Muscle layer of duodenum (tissue), 2 donors: ENCODE measurements at regions not wholly inside any gene's neighbourhood (a gene's known extent, or its start where the extent isn't known, plus 50 kb on each side); places are given as distances from the start of the nearest gene placed in this dataset.

Source experiments
- H3K27ac ChIP-seq: one replicate; pipeline ENCODE4 v1.7.0; 2013; ENCODE audit warnings: mild to moderate bottlenecking, low read length
- H3K27me3 ChIP-seq: one replicate; pipeline ENCODE4 v1.7.0; 2013; ENCODE audit warnings: low read depth, mild to moderate bottlenecking, control low read depth, low read length
- H3K36me3 ChIP-seq, 2 donors: one replicate each; pipeline ENCODE4 v1.7.0; 2013; ENCODE audit warnings: low read length in 2 of 2, control low read depth in 1 of 2, mild to moderate bottlenecking in 1 of 2; ENCODE audit not compliant: insufficient read depth in 2 of 2, control insufficient read depth in 1 of 2
- H3K4me1 ChIP-seq, 2 donors: one replicate each; pipeline ENCODE4 v1.7.0; 2013; ENCODE audit warnings: low read length in 2 of 2, mild to moderate bottlenecking in 2 of 2, control low read depth in 1 of 2, moderate library complexity in 1 of 2; ENCODE audit not compliant: insufficient read depth in 2 of 2, control insufficient read depth in 1 of 2
- H3K4me3 ChIP-seq, 2 donors: one replicate each; pipeline ENCODE4 v1.7.0; 2013; ENCODE audit warnings: low read length in 2 of 2, low read depth in 1 of 2, mild to moderate bottlenecking in 1 of 2
- H3K9me3 ChIP-seq, 2 donors: one replicate each; pipeline ENCODE4 v1.7.0; 2013; ENCODE audit warnings: low read length in 2 of 2, control low read depth in 1 of 2, mild to moderate bottlenecking in 1 of 2; ENCODE audit not compliant: control insufficient read depth in 1 of 2
- donor health status: healthy.

DNA sequence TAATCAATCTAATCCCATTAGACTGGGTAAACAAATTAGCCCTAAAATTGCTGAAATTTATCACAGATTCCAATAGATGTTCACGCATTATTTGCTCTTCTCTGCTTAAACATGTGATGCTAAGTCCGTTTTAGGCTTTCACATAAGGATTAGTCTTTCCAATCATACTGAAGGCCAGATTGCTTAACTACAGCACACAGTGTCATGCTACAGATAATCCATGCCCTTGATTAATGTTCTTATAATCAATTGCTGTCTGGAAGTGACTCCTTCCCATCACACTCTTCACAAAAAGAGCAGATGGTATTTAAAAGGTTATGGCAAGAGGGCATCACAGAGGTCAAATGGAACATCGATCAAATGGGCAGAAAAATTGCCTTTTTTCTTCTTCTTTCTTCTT is 471.5 kb upstream of the ROBO1 start:
- Histone ChIP-seq H3K4me1 (no peaks in the 10 kb centered on the region), H3K27ac (no peak overlapping the region), H3K36me3 (no peaks in the 10 kb centered on the region), H3K27me3 (no peaks in the 10 kb centered on the region), H3K9me3 (no peaks in the 10 kb centered on the region), H3K4me3 (no peak overlapping the region)

DNA sequence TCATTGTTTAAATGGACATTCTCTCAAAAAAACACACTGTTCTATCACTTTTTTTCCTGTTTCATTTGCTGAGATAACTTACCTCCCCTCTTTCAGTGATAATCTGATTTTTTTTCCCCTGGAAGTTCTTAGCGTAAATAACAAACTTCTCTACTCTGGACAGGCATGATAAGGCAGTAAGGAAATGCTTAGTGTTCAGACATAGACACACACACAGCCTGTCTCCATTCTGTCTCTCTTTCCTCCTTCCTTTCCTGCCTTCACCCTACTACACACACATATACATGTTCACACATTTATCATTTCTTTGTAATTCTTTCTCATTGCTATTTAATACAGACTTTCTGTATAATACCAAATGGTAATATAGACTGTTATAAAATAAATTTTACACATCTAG is 470.8 kb upstream of the ROBO1 start:
- no peaks in the 10 kb centered on the region for H3K27me3 ChIP-seq
- H3K27ac ChIP-seq = no peak overlapping the region
- H3K4me1 ChIP-seq = no peaks in the 10 kb centered on the region
- H3K36me3 ChIP-seq = no peaks in the 10 kb centered on the region
- H3K9me3 ChIP-seq = no peaks in the 10 kb centered on the region
- no peak overlapping the region for H3K4me3 ChIP-seq

DNA sequence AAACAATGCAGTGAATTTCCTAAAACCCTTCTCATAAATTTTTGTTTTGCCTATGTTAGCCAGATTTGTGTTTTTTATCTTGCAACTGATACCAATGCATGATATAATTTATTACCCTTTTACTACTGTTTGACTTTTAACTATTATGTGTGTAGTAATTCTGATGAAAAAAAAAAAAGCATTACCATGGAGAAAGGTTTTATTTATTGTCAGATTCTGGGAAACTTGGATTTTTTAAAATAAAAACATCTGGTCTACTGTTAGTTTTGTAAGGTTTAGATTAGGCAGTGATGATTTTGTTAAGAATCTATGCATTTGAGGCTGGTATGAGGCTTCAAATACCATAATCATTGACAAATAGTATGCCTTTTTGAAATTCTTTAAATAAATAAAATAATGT is 470.4 kb upstream of the ROBO1 start:
- Histone ChIP-seq H3K4me3 (no peak overlapping the region), H3K36me3 (no peaks in the 10 kb centered on the region), H3K27me3 (no peaks in the 10 kb centered on the region), H3K4me1 (no peaks in the 10 kb centered on the region), H3K27ac (no peak overlapping the region), H3K9me3 (no peaks in the 10 kb centered on the region)

DNA sequence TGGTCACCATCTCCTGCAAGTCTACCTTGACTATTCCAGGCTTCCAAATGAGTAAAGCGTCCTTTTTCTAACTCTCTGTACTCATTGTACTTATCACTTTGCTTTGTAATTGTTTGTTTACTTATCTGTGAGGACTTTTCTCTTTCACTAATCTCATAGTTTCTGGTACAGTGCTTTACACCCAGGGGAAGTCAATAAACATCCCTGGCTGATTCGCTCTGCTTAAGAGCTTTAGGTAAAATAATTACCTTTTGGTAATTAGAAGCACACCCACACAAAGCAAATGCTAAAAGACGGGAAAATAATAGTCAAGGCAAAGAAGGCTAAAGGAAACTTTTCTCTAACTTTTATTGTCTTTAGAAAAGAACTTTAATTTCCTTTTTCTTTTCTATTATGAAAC is 466.9 kb upstream of the ROBO1 start:
- no peaks in the 10 kb centered on the region for H3K4me1 ChIP-seq
- no peaks in the 10 kb centered on the region for H3K27me3 ChIP-seq
- H3K4me3 ChIP-seq = no peak overlapping the region
- no peak overlapping the region for H3K27ac ChIP-seq
- no peaks in the 10 kb centered on the region for H3K9me3 ChIP-seq
- no peaks in the 10 kb centered on the region for H3K36me3 ChIP-seq

DNA sequence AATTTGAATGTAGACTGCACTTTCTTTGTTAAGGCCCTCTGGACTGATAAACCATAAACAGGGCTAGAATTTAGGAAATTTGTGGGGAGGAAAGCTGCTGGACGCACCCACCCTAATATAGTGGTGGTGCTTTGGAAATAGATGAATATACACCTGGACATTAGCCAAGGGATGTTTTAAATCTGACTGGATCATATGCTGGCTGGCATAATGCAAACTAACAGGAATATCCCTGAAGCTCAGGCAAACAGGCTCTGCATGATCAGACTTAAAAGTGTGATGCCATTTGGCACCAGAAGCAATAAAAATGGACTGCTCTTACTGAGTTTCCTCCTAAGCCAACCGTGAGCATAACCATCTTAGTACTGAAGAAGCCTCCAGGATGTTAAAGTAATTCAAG is 465.8 kb upstream of the ROBO1 start:
- Histone ChIP-seq H3K27me3 (no peaks in the 10 kb centered on the region), H3K9me3 (peaks cover 0 to 5% of the 10 kb centered on the region in 2 donors), H3K27ac (no peak overlapping the region), H3K4me3 (no peak overlapping the region), H3K4me1 (no peaks in the 10 kb centered on the region), H3K36me3 (no peaks in the 10 kb centered on the region)

DNA sequence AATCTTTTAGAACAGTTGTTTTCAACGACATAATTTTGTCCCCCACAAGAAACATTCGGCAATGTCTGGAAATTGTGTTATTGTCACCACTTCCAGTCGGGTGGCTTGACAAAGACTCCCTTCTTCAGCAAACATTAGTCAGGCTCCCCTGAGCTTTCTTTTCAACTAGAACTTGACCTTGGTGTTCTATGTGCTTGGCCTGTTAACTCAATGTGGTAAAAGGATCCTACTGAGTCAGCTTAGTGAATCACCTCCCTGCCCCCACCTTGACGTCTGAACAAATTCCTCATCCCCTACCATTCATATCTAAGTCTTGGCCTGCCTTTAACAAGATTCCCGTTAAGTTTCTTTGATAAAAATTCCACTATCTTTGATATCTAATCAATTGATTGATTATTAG is 465.0 kb upstream of the ROBO1 start:
- Histone ChIP-seq H3K27ac (no peak overlapping the region), H3K36me3 (no peaks in the 10 kb centered on the region), H3K9me3 (peaks cover 0 to 5% of the 10 kb centered on the region in 2 donors), H3K27me3 (no peaks in the 10 kb centered on the region), H3K4me3 (no peak overlapping the region), H3K4me1 (no peaks in the 10 kb centered on the region)

DNA sequence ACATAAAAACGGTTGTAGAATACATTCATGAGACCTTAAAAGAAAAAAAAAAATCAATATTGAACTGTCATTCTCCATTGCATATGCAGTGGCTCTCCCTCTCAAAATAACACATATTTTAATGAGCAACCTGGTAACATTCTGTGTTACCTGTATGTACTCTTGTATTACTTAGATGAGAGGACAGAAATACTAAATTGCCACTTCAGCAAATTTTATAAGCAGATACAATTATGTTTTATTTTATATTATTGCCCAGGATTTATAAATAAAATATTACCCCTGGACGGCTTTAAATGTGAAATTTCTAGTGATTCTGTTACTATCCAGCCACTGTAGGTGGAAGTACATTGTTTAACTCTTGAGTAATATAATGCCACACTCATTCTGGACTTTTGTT is 463.2 kb upstream of the ROBO1 start:
- Histone ChIP-seq H3K36me3 (no peaks in the 10 kb centered on the region), H3K27me3 (no peaks in the 10 kb centered on the region), H3K9me3 (peaks cover 0 to 5% of the 10 kb centered on the region in 2 donors), H3K27ac (no peak overlapping the region), H3K4me3 (no peak overlapping the region), H3K4me1 (no peaks in the 10 kb centered on the region)

DNA sequence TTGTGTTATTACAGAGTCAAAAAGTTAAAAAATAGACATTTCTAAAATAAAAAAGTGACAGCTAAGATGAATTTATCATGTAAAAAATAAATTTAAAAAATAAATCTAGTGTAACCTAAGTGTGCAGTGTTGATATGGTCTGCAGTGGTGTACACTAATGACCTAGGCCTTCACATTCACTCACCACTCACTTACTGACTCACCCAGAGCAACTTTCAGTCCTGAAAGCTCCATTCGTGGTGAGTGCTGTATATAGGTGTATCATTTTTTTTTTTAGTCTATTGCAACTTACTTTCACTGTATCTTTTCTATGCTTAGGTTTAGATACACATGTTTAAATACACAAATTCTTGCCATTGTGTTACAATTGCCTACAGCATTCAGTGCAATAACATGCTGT is 459.4 kb upstream of the ROBO1 start:
- Histone ChIP-seq H3K36me3 (no peaks in the 10 kb centered on the region), H3K27me3 (no peaks in the 10 kb centered on the region), H3K27ac (no peak overlapping the region), H3K9me3 (peaks cover 0 to 5% of the 10 kb centered on the region in 2 donors), H3K4me3 (no peak overlapping the region), H3K4me1 (no peaks in the 10 kb centered on the region)

DNA sequence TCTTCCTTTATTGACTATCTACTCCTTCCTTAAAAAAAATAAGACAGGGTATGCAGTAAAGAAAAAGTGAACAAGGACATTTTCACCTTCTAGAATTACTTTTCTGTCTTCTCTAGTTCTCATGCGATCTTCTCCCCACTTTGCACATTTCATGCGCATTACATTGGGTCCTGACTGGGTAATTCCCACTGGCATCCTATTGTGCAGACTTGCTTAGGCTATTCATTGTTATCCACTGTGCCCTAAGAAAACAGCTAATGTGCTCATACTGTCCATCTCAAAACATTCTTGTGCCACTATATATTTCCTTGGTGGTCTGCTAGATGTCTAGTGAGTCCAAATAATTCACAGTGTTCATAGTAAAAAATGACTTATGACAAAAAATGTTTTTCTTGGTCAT is 447.4 kb upstream of the ROBO1 start:
- H3K36me3 ChIP-seq = no peaks in the 10 kb centered on the region
- no peaks in the 10 kb centered on the region for H3K4me1 ChIP-seq
- no peak overlapping the region for H3K27ac ChIP-seq
- no peaks in the 10 kb centered on the region for H3K27me3 ChIP-seq
- H3K4me3 ChIP-seq = no peak overlapping the region
- no peaks in the 10 kb centered on the region for H3K9me3 ChIP-seq

DNA sequence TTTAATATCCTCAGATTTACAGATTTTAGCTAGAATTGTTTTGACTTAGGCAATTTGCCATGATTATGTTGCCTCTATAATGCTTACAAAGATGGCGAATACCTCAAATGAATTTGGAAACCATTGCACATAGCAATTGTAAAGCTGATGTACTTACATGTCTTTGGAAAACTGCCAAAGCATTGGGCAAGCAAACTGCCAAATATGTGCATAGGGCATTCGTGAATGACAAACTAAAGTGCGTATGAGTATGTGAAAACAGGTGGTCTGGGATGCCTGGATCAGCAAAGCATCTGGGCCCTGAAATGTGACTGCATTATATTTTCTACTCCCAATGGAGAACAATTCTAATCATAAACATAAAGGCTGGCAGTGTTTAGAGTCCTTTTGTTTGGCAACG is 445.3 kb upstream of the ROBO1 start:
- H3K9me3 ChIP-seq = no peaks in the 10 kb centered on the region
- no peak overlapping the region for H3K27ac ChIP-seq
- no peaks in the 10 kb centered on the region for H3K4me1 ChIP-seq
- no peaks in the 10 kb centered on the region for H3K36me3 ChIP-seq
- no peaks in the 10 kb centered on the region for H3K27me3 ChIP-seq
- H3K4me3 ChIP-seq = no peak overlapping the region

DNA sequence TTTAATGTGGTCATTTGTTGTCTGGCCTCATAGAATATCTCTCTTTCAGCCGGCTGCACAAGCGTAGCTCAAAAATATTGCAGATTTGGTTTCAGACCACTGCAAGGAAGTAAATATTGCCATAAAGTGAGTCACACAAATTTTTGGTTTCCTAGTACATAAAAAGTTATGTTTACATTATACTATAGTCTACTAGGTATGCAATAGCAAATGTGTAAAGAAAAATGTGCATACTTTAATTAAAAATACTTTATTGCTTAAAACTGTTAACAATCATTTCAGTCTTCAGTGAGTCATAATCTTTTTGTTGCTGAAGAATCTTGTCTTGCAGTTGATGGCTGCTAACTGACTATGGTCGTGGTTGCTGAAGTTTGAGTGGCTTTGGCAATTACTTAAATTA is 425.1 kb upstream of the ROBO1 start:
- no peaks in the 10 kb centered on the region for H3K36me3 ChIP-seq
- no peaks in the 10 kb centered on the region for H3K9me3 ChIP-seq
- no peak overlapping the region for H3K27ac ChIP-seq
- no peaks in the 10 kb centered on the region for H3K27me3 ChIP-seq
- no peak overlapping the region for H3K4me3 ChIP-seq
- H3K4me1 ChIP-seq = no peaks in the 10 kb centered on the region

DNA sequence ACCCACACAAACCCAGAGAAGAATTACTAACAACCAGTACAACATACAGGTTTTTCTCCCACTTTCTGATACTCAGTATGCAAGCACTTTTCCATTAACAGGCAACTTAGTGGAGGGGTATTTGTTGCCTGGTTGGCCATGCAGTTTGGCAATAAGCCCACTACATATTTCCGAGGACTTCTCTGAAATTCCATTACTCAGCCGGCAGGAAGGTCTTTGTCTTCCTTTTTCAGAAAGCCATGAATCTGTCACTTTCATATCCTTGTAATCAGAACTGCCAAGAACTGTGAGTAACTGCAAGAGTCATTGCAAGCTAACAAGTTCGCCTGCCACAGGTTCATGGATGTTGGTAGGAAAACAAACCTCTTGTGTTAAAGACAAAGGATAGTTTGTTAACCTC is 422.3 kb upstream of the ROBO1 start:
- H3K4me1 ChIP-seq = no peaks in the 10 kb centered on the region
- H3K9me3 ChIP-seq = no peaks in the 10 kb centered on the region
- H3K4me3 ChIP-seq = no peak overlapping the region
- no peaks in the 10 kb centered on the region for H3K27me3 ChIP-seq
- no peaks in the 10 kb centered on the region for H3K36me3 ChIP-seq
- H3K27ac ChIP-seq = no peak overlapping the region
